Endothelial cell of umbilical vein (primary cell): ENCODE measurements at regions not wholly inside any gene's neighbourhood (a gene's known extent, or its start where the extent isn't known, plus 50 kb on each side); places are given as distances from the start of the nearest gene placed in this dataset.

ENCODE experiments used
- BruUV-seq: library from RNA; stranded (reverse); fragments of 400-500 nt; replicated peaks from 2 replicates; lab custom pipeline; 2021; lab: Mats Ljungman, UMichigan
- CTCF ChIA-PET: fragments of 300-600, 350-600 bp; sonication (Branson Sonifier 250); formaldehyde crosslinking; loops from one replicate; lab custom pipeline; 2021; ENCODE audit warnings: antibody characterized with exemption, inconsistent platforms; lab: Charles Lee
- POLR2A ChIA-PET: fragments of 300-600, 350-600 bp; sonication (Branson Sonifier 250); formaldehyde crosslinking; loops from one replicate; lab custom pipeline; 2021; ENCODE audit warnings: antibody characterized with exemption, inconsistent platforms; lab: Charles Lee
- DNase-seq: peaks from one replicate; pipeline ENCODE4 v3.0.0-alpha.2; 2011; ENCODE audit warnings: low read depth, low spot score
- FAIRE-seq: peaks from 2 replicates; lab custom pipeline; 2011; peaks lifted over from hg19 to GRCh38; lab: Jason Lieb, UNC
- H2AFZ ChIP-seq: 2 replicates; pipeline ENCODE4 v1.6.0; 2012; ENCODE audit warnings: low read depth, low read length, control low read depth, inconsistent platforms
- H3K27ac ChIP-seq: 2 replicates; pipeline ENCODE4 v1.5.1; 2011; ENCODE audit warnings: low read depth, mild to moderate bottlenecking, control low read depth, low read length, moderate library complexity; ENCODE audit not compliant: insufficient read depth
- H3K27me3 ChIP-seq, 2 experiments: 2 replicates each; pipeline versions ENCODE4 v1.6.0 to v1.6.1; 2011; ENCODE audit warnings: low read length in 2 of 2, mixed read lengths in 1 of 2; ENCODE audit not compliant: control insufficient read depth in 2 of 2, insufficient read depth in 2 of 2
- H3K36me3 ChIP-seq, 2 experiments: 2 replicates in 1 of 2; 3 replicates in 1 of 2; pipeline ENCODE4 v1.5.1; 2011; ENCODE audit warnings: low read length in 2 of 2, mild to moderate bottlenecking in 1 of 2, moderate library complexity in 1 of 2; ENCODE audit not compliant: control insufficient read depth in 2 of 2, insufficient read depth in 2 of 2; ENCODE audit errors: extremely low read depth in 1 of 2
- H3K4me1 ChIP-seq: 3 replicates; pipeline ENCODE4 v1.5.1; 2011; ENCODE audit warnings: mild to moderate bottlenecking, low read length; ENCODE audit not compliant: control insufficient read depth, insufficient read depth; ENCODE audit errors: extremely low read depth
- H3K4me2 ChIP-seq: 2 replicates; pipeline ENCODE4 v1.6.1; 2011; ENCODE audit warnings: low read length, control low read depth, mixed read lengths; ENCODE audit not compliant: insufficient read depth
- H3K4me3 ChIP-seq, 3 experiments: fragments of 200-600 bp in 1 of 3; sonication (generic), shearing (Covaris generic) in 1 of 3; replicated peaks in 1 of 3; 2 replicates each; pipeline ENCODE4 v1.5.1; 2011 to 2016; ENCODE audit warnings: control low read depth in 3 of 3, low read length in 3 of 3, mild to moderate bottlenecking in 2 of 3, inconsistent platforms in 1 of 3, low read depth in 1 of 3, moderate library complexity in 1 of 3; ENCODE audit not compliant: insufficient read depth in 1 of 3
- H3K79me2 ChIP-seq: 2 replicates; pipeline ENCODE4 v1.6.0; 2012; ENCODE audit warnings: low read length, inconsistent platforms; ENCODE audit not compliant: control insufficient read depth, insufficient read depth
- H3K9ac ChIP-seq: replicated peaks from 2 replicates; pipeline ENCODE3; 2011; ENCODE audit warnings: low read length, control low read depth; ENCODE audit not compliant: insufficient read depth; ENCODE audit errors: extremely low read depth
- H3K9me1 ChIP-seq: replicated peaks from 3 replicates; pipeline ENCODE4 v1.6.0; 2011; ENCODE audit warnings: mild to moderate bottlenecking, low read length; ENCODE audit not compliant: control insufficient read depth, insufficient read depth; ENCODE audit errors: extremely low read depth
- H3K9me3 ChIP-seq: replicated peaks from 2 replicates; pipeline ENCODE4 v1.5.1; 2012; ENCODE audit warnings: low read length, inconsistent platforms; ENCODE audit not compliant: control insufficient read depth, insufficient read depth
- H4K20me1 ChIP-seq: replicated peaks from 2 replicates; pipeline ENCODE3; 2011; ENCODE audit warnings: mild to moderate bottlenecking, low read length; ENCODE audit not compliant: control insufficient read depth, insufficient read depth; ENCODE audit errors: extremely low read depth
- GATA2 ChIP-seq: IDR thresholded peaks from 2 replicates; pipeline ENCODE4 v1.7.0; 2011; ENCODE audit warnings: low read depth, mild to moderate bottlenecking, moderate library complexity, mixed read lengths, low read length; ENCODE audit not compliant: insufficient read length, insufficient read depth
- POLR2AphosphoS5 ChIP-seq: IDR thresholded peaks from 2 replicates; pipeline ENCODE4 v1.6.1; 2012; ENCODE audit warnings: low read depth, mild to moderate bottlenecking, control low read depth, low read length, moderate library complexity; ENCODE audit not compliant: insufficient read depth
- dilution Hi-C: fragments of 300-500 bp; cut with MboI; formaldehyde crosslinking; loops from one replicate; pipeline ENCODE4 v1.15.0; 2019; ENCODE audit warnings: low sequenced_read_pairs; ENCODE audit not compliant: extremely low pct_ligation_motif_present
- intact Hi-C: fragments of 100-400 bp; cut with micrococcal nuclease; formaldehyde crosslinking; loops from one replicate; pipeline ENCODE4 v1.10.0; 2022
- TF ChIP-seq, protein P1 (sequence below), 2 donors: IDR thresholded peaks; 1 replicate in 1 of 2; 2 replicates in 1 of 2; pipeline ENCODE4 v1.5.1; 2011; ENCODE audit warnings: low read length in 2 of 2, mild to moderate bottlenecking in 2 of 2, moderate library complexity in 2 of 2, control low read depth in 1 of 2, inconsistent platforms in 1 of 2, low read depth in 1 of 2; ENCODE audit not compliant: insufficient read depth in 1 of 2; ENCODE audit errors: extremely low read depth in 1 of 2

DNA sequence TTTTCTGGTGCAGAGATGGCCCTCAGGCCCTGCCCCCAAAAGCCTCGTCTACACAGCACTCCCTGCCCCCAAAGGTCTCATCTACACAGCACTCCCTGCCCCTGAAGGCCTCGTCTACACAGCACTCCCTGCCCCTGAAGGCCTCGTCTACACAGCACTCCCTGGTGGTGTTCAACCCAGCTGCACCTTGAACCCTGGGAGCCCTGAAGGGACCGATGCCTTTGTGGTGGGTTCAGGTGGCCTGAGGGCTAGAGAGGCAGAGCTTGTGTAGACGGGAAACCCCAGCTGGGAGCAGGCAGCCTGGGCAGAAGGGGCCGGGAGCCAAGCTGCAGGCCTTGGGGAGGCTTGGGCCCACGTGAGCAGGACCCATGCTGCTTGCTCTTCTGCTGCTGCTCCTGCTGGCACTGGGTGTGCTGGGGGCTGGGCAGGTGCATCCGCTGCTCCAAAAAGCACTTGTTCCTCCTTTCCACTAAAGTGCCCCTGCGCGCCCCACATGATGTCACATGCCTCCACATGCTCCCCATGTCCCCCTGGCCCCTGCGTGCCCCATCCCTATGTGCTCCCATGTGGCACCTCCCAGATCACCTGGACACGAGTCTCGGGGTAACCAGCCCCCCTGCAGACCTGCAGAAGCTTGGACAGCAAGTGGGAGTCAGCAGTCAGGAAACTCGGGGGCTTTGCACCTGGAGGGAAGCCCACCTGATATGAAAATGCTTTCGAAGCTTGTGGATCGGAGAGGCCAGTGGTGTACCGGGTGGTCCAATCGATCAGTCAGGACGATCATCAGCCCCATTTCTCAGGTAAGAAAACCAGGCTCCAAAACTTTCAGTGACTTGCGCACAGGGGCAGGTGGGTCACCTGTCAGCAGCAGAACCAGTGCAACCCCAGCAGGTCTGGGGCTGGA, 94.9 kb upstream of the CTDP1 start:
- no peak overlapping the region for H3K4me2 ChIP-seq
- DNase-seq (no peak), FAIRE-seq (no peak)
- dilution Hi-C loops = no loop called here
- TF ChIP-seq POLR2AphosphoS5 = no peak
- no peak for TF ChIP-seq GATA2
- TF ChIP-seq, protein P1, sequence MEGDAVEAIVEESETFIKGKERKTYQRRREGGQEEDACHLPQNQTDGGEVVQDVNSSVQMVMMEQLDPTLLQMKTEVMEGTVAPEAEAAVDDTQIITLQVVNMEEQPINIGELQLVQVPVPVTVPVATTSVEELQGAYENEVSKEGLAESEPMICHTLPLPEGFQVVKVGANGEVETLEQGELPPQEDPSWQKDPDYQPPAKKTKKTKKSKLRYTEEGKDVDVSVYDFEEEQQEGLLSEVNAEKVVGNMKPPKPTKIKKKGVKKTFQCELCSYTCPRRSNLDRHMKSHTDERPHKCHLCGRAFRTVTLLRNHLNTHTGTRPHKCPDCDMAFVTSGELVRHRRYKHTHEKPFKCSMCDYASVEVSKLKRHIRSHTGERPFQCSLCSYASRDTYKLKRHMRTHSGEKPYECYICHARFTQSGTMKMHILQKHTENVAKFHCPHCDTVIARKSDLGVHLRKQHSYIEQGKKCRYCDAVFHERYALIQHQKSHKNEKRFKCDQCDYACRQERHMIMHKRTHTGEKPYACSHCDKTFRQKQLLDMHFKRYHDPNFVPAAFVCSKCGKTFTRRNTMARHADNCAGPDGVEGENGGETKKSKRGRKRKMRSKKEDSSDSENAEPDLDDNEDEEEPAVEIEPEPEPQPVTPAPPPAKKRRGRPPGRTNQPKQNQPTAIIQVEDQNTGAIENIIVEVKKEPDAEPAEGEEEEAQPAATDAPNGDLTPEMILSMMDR (IDR thresholded peaks at IDR 0.05; ENCODE audit: extremely low read depth in 1 of 2, insufficient read depth in 1 of 2, low read depth in 1 of 2, low read length in 2 of 2) = no peak
- H3K9me3 ChIP-seq = no peaks in the 10 kb centered on the region
- H3K79me2 ChIP-seq = no peaks in the 10 kb centered on the region
- BruUV-seq = no TSS peak
- no peaks in the 10 kb centered on the region for H3K27me3 ChIP-seq
- H3K4me3 ChIP-seq = no peak overlapping the region
- H2AFZ ChIP-seq = no peak overlapping the region
- intact Hi-C loops = no loop called here
- H4K20me1 ChIP-seq = no peaks in the 10 kb centered on the region
- H3K27ac ChIP-seq = no peak overlapping the region
- H3K4me1 ChIP-seq = no peaks in the 10 kb centered on the region
- no peak overlapping the region for H3K9ac ChIP-seq
- ChIA-PET POLR2A (no interaction called here), CTCF (no interaction called here)
- no peaks in the 10 kb centered on the region for H3K9me1 ChIP-seq
- H3K36me3 ChIP-seq = no peaks in the 10 kb centered on the region
